Fibroblast of lung (primary cell): ENCODE measurements at regions not wholly inside any gene's neighbourhood (a gene's known extent, or its start where the extent isn't known, plus 50 kb on each side); places are given as distances from the start of the nearest gene placed in this dataset.

ENCODE experiments used
- EZH2 ChIP-seq: IDR thresholded peaks from 2 replicates; pipeline ENCODE4 v1.5.1; 2012; ENCODE audit warnings: low read length, control low read depth, mild to moderate bottlenecking; ENCODE audit errors: missing control alignments
- TF ChIP-seq, protein P1 (sequence below), 2 donors: IDR thresholded peaks in 1 of 2; conservative IDR thresholded peaks in 1 of 2; 1 replicate in 1 of 2; 2 replicates in 1 of 2; pipeline ENCODE4 v1.5.1; 2011 to 2012; ENCODE audit warnings: low read length in 2 of 2, control low read depth in 1 of 2, inconsistent platforms in 1 of 2, low read depth in 1 of 2, mild to moderate bottlenecking in 1 of 2

DNA sequence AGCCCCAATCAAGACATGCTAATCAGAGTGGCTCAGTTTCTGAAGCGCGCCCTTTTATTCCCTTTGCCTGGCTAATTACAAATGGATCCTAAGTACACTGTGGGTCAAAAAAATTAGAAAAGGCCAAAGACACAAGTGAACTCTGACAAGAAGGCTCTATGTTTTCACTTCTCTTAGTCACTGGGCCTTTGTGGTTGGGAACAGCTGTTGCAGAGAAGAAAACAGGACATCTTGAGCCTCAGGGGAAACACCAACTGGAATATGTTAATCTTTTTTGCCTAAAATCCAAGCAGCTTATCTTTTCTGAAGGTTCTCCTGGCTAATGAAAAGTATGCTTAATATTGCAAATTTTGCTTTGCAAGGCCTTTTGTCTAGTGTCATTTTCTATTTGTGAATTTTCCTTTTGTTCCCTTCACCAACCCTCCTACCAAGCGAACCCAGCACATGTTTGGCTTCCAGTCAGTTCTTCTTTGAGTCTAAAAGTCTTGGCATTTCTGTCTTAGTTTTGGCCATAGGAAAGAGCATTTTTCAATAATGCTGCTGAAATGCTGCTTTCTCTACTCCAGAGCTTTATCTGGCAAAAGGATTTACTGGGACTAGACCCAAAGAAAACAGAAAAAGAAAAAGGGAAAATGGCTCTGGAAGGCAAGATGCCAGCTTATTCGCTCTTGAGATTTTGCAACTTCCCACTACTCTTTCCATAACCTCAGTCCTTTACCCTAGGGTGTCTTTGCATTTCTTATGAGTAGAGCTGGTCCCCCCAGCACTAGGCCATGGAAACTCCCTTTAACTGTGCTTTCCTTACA is 440.2 kb upstream of the ST6GAL2 start:
- TF ChIP-seq, protein P1, sequence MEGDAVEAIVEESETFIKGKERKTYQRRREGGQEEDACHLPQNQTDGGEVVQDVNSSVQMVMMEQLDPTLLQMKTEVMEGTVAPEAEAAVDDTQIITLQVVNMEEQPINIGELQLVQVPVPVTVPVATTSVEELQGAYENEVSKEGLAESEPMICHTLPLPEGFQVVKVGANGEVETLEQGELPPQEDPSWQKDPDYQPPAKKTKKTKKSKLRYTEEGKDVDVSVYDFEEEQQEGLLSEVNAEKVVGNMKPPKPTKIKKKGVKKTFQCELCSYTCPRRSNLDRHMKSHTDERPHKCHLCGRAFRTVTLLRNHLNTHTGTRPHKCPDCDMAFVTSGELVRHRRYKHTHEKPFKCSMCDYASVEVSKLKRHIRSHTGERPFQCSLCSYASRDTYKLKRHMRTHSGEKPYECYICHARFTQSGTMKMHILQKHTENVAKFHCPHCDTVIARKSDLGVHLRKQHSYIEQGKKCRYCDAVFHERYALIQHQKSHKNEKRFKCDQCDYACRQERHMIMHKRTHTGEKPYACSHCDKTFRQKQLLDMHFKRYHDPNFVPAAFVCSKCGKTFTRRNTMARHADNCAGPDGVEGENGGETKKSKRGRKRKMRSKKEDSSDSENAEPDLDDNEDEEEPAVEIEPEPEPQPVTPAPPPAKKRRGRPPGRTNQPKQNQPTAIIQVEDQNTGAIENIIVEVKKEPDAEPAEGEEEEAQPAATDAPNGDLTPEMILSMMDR (conservative IDR thresholded peaks at IDR 0.05 in 1 of 2, IDR thresholded peaks at IDR 0.05 in 1 of 2; ENCODE audit: low read depth in 1 of 2, low read length in 2 of 2): no peak
- TF ChIP-seq EZH2: no peak
